Fibroblast of lung (primary cell): ENCODE measurements at regions not wholly inside any gene's neighbourhood (a gene's known extent, or its start where the extent isn't known, plus 50 kb on each side); places are given as distances from the start of the nearest gene placed in this dataset.

Experiments used
- DNase-seq, 2 donors: peaks; one replicate each; pipeline versions ENCODE4 v3.0.0 to v3.0.0-alpha.2; 2010; ENCODE audit warnings: low read depth in 2 of 2
- H2AFZ ChIP-seq: 2 replicates; pipeline ENCODE4 v1.5.1; 2012; ENCODE audit warnings: low read length, control low read depth, inconsistent platforms
- H3K27ac ChIP-seq: 2 replicates; pipeline ENCODE4 v1.5.1; 2011; ENCODE audit warnings: low read length, control low read depth; ENCODE audit not compliant: insufficient read depth
- H3K27me3 ChIP-seq: 2 replicates; pipeline ENCODE4 v1.5.1; 2011; ENCODE audit warnings: mild to moderate bottlenecking, low read length; ENCODE audit not compliant: control insufficient read depth, insufficient read depth
- H3K36me3 ChIP-seq: 2 replicates; pipeline ENCODE4 v1.5.1; 2011; ENCODE audit warnings: low read length; ENCODE audit not compliant: control insufficient read depth, insufficient read depth
- H3K4me1 ChIP-seq: 2 replicates; pipeline ENCODE4 v1.5.1; 2011; ENCODE audit warnings: low read length; ENCODE audit not compliant: control insufficient read depth, insufficient read depth; ENCODE audit errors: extremely low read depth
- H3K4me2 ChIP-seq: 2 replicates; pipeline ENCODE4 v1.5.1; 2011; ENCODE audit warnings: low read length, control low read depth; ENCODE audit not compliant: insufficient read depth; ENCODE audit errors: extremely low read depth
- H3K4me3 ChIP-seq, 4 experiments: fragments of 200-600 bp in 1 of 4; sonication (generic) in 1 of 4; replicated peaks in 1 of 4; 2 replicates each; pipeline ENCODE4 v1.5.1; 2011 to 2016; ENCODE audit warnings: low read length in 4 of 4, low read depth in 3 of 4, mild to moderate bottlenecking in 3 of 4, control low read depth in 2 of 4, inconsistent platforms in 1 of 4, mixed read lengths in 1 of 4; ENCODE audit not compliant: insufficient read depth in 1 of 4; ENCODE audit errors: control extremely low read depth in 1 of 4
- H3K79me2 ChIP-seq: 2 replicates; pipeline ENCODE4 v1.5.1; 2012; ENCODE audit warnings: mild to moderate bottlenecking, low read length, inconsistent platforms; ENCODE audit not compliant: control insufficient read depth, insufficient read depth
- H3K9ac ChIP-seq: 2 replicates; pipeline ENCODE4 v1.5.1; 2011; ENCODE audit warnings: mild to moderate bottlenecking, low read length, control low read depth; ENCODE audit not compliant: insufficient read depth
- H3K9me3 ChIP-seq: 2 replicates; pipeline ENCODE4 v1.5.1; 2012; ENCODE audit warnings: low read depth, low read length; ENCODE audit not compliant: control insufficient read depth, insufficient read depth
- H4K20me1 ChIP-seq: 2 replicates; pipeline ENCODE4 v1.5.1; 2011; ENCODE audit warnings: low read length; ENCODE audit not compliant: control insufficient read depth, insufficient read depth; ENCODE audit errors: extremely low read depth
- EZH2 ChIP-seq: IDR thresholded peaks from 2 replicates; pipeline ENCODE4 v1.5.1; 2012; ENCODE audit warnings: low read length, control low read depth, mild to moderate bottlenecking; ENCODE audit errors: missing control alignments
- TF ChIP-seq, protein P1 (sequence below), 2 donors: IDR thresholded peaks in 1 of 2; conservative IDR thresholded peaks in 1 of 2; 1 replicate in 1 of 2; 2 replicates in 1 of 2; pipeline ENCODE4 v1.5.1; 2011 to 2012; ENCODE audit warnings: low read length in 2 of 2, control low read depth in 1 of 2, inconsistent platforms in 1 of 2, low read depth in 1 of 2, mild to moderate bottlenecking in 1 of 2

- Histone ChIP-seq H3K4me3 (no peak overlapping the region), H3K27ac (no peak overlapping the region)
- TF ChIP-seq EZH2 = no peak
- TF ChIP-seq, protein P1, sequence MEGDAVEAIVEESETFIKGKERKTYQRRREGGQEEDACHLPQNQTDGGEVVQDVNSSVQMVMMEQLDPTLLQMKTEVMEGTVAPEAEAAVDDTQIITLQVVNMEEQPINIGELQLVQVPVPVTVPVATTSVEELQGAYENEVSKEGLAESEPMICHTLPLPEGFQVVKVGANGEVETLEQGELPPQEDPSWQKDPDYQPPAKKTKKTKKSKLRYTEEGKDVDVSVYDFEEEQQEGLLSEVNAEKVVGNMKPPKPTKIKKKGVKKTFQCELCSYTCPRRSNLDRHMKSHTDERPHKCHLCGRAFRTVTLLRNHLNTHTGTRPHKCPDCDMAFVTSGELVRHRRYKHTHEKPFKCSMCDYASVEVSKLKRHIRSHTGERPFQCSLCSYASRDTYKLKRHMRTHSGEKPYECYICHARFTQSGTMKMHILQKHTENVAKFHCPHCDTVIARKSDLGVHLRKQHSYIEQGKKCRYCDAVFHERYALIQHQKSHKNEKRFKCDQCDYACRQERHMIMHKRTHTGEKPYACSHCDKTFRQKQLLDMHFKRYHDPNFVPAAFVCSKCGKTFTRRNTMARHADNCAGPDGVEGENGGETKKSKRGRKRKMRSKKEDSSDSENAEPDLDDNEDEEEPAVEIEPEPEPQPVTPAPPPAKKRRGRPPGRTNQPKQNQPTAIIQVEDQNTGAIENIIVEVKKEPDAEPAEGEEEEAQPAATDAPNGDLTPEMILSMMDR (conservative IDR thresholded peaks at IDR 0.05 in 1 of 2, IDR thresholded peaks at IDR 0.05 in 1 of 2; ENCODE audit: low read depth in 1 of 2, low read length in 2 of 2) = no peak
These were observed 208.8 kb downstream of the TLE4 start for GRCh38 chr9:79780559-79780958.

DNA sequence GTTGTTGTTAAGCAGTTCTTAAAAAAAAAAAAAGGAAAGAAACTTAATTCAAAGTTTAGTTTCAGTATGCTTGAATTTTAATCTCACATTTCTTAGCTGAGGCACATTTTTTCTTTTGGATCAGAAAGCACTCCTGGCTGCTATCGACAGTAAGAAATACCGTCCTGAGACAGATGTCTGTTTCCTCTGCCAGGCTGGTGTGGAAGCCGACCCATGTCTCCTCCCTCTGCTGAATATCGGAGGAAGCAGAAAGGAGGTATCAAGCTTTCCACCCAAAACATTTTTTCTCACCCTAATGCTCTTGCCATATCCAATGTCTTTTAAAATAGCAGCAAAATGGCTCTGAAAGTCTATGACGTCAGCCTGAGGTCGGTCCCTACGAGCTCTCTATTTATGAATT is 208.1 kb downstream of the TLE4 start:
- Histone ChIP-seq H3K27ac (no peak overlapping the region), H3K9me3 (no peaks in the 10 kb centered on the region), H3K27me3 (no peaks in the 10 kb centered on the region), H3K36me3 (no peaks in the 10 kb centered on the region), H2AFZ (no peak overlapping the region), H3K79me2 (no peaks in the 10 kb centered on the region), H3K4me3 (no peak overlapping the region), H3K4me2 (no peak overlapping the region), H3K4me1 (no peaks in the 10 kb centered on the region), H4K20me1 (no peaks in the 10 kb centered on the region), H3K9ac (no peak overlapping the region)
- TF ChIP-seq, protein P1 (conservative IDR thresholded peaks at IDR 0.05 in 1 of 2, IDR thresholded peaks at IDR 0.05 in 1 of 2; ENCODE audit: low read depth in 1 of 2, low read length in 2 of 2) = no peak
- no peak for TF ChIP-seq EZH2
- no peak for DNase-seq

More at GRCh38 chr9:79780559-79780958, 208.8 kb downstream of the TLE4 start:
- no peaks in the 10 kb centered on the region for H3K4me1 ChIP-seq
- H3K36me3 ChIP-seq = no peaks in the 10 kb centered on the region
- H2AFZ ChIP-seq = no peak overlapping the region
- H3K4me2 ChIP-seq = no peak overlapping the region
- H3K79me2 ChIP-seq = no peaks in the 10 kb centered on the region
- DNase-seq = no peak
- no peaks in the 10 kb centered on the region for H4K20me1 ChIP-seq
- no peak overlapping the region for H3K9ac ChIP-seq
- H3K27me3 ChIP-seq = no peaks in the 10 kb centered on the region
- H3K9me3 ChIP-seq = no peaks in the 10 kb centered on the region

GRCh38 chr9:79778581-79778980 is 206.8 kb downstream of the TLE4 start:
- H3K4me3 ChIP-seq = no peak overlapping the region
- no peak overlapping the region for H3K4me2 ChIP-seq
- no peak overlapping the region for H2AFZ ChIP-seq
- no peaks in the 10 kb centered on the region for H3K27me3 ChIP-seq
- no peak overlapping the region for H3K27ac ChIP-seq
- no peaks in the 10 kb centered on the region for H4K20me1 ChIP-seq
- H3K9ac ChIP-seq = no peak overlapping the region
- no peaks in the 10 kb centered on the region for H3K9me3 ChIP-seq
- no peaks in the 10 kb centered on the region for H3K36me3 ChIP-seq
- no peak for DNase-seq
- no peaks in the 10 kb centered on the region for H3K79me2 ChIP-seq
- H3K4me1 ChIP-seq = no peaks in the 10 kb centered on the region
- TF ChIP-seq EZH2 = no peak
- TF ChIP-seq, protein P1 (conservative IDR thresholded peaks at IDR 0.05 in 1 of 2, IDR thresholded peaks at IDR 0.05 in 1 of 2; ENCODE audit: low read depth in 1 of 2, low read length in 2 of 2) = no peak
